ENCODE measurements at regions not wholly inside any gene's neighbourhood (a gene's known extent, or its start where the extent isn't known, plus 50 kb on each side); places are given as distances from the start of the nearest gene placed in this dataset.
"Not testable (repeated sequence)": the region's sequence is repeated elsewhere in the genome, so short reads cannot be mapped to it uniquely, and the experiment has no call there.

DNA sequence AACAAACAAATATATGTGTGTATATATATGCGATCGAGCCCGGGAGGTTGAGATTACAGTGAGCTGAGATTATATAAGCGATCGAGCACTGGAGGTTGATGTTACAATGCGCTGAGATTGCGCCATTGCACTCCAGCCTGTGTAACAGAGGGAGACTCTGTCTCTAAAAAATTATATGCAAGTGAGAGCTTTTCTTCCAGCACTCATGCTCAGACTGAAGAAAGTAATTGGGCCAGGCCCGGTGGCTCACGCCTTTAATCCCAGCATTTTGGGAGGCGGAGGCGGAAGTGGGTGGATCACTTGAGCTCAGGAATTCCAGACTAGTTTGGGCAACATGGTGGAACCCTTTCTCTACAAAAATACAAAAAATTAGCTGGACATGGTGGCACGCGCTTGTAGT is 93.2 kb upstream of the OR4F16 start:
- not testable (repeated sequence) for TF ChIP-seq EZH2phosphoT487 (IDR thresholded peaks at IDR 0.05; ENCODE audit: borderline replicate concordance, low read depth); RAD21 (IDR thresholded peaks at IDR 0.05; ENCODE audit: low read length); SMC3 (IDR thresholded peaks at IDR 0.05; ENCODE audit: low read depth, low read length); GATA2 (CRISPR knock-in tag; IDR thresholded peaks at IDR 0.05); JUND (IDR thresholded peaks at IDR 0.05); TCF12 (IDR thresholded peaks at IDR 0.05); YY1 (IDR thresholded peaks at IDR 0.05; ENCODE audit: low read depth); RXRA (IDR thresholded peaks at IDR 0.05; ENCODE audit: borderline replicate concordance, low read depth); POLR2AphosphoS5 (IDR thresholded peaks at IDR 0.05; ENCODE audit: low read depth, low read length); RCOR1 (IDR thresholded peaks at IDR 0.05; ENCODE audit: low read length); RFX5 (IDR thresholded peaks at IDR 0.05; ENCODE audit: low read length); NRF1 (IDR thresholded peaks at IDR 0.05; ENCODE audit: low read depth, low read length)
- TF ChIP-seq, protein P1, sequence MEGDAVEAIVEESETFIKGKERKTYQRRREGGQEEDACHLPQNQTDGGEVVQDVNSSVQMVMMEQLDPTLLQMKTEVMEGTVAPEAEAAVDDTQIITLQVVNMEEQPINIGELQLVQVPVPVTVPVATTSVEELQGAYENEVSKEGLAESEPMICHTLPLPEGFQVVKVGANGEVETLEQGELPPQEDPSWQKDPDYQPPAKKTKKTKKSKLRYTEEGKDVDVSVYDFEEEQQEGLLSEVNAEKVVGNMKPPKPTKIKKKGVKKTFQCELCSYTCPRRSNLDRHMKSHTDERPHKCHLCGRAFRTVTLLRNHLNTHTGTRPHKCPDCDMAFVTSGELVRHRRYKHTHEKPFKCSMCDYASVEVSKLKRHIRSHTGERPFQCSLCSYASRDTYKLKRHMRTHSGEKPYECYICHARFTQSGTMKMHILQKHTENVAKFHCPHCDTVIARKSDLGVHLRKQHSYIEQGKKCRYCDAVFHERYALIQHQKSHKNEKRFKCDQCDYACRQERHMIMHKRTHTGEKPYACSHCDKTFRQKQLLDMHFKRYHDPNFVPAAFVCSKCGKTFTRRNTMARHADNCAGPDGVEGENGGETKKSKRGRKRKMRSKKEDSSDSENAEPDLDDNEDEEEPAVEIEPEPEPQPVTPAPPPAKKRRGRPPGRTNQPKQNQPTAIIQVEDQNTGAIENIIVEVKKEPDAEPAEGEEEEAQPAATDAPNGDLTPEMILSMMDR (IDR thresholded peaks at IDR 0.05): not testable (repeated sequence)
- TF ChIP-seq, protein P2, sequence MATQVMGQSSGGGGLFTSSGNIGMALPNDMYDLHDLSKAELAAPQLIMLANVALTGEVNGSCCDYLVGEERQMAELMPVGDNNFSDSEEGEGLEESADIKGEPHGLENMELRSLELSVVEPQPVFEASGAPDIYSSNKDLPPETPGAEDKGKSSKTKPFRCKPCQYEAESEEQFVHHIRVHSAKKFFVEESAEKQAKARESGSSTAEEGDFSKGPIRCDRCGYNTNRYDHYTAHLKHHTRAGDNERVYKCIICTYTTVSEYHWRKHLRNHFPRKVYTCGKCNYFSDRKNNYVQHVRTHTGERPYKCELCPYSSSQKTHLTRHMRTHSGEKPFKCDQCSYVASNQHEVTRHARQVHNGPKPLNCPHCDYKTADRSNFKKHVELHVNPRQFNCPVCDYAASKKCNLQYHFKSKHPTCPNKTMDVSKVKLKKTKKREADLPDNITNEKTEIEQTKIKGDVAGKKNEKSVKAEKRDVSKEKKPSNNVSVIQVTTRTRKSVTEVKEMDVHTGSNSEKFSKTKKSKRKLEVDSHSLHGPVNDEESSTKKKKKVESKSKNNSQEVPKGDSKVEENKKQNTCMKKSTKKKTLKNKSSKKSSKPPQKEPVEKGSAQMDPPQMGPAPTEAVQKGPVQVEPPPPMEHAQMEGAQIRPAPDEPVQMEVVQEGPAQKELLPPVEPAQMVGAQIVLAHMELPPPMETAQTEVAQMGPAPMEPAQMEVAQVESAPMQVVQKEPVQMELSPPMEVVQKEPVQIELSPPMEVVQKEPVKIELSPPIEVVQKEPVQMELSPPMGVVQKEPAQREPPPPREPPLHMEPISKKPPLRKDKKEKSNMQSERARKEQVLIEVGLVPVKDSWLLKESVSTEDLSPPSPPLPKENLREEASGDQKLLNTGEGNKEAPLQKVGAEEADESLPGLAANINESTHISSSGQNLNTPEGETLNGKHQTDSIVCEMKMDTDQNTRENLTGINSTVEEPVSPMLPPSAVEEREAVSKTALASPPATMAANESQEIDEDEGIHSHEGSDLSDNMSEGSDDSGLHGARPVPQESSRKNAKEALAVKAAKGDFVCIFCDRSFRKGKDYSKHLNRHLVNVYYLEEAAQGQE (IDR thresholded peaks at IDR 0.05; ENCODE audit: low read depth, low read length): not testable (repeated sequence)

All from SK-N-SH (cell line).